ENCODE measurements at regions not wholly inside any gene's neighbourhood (a gene's known extent, or its start where the extent isn't known, plus 50 kb on each side); places are given as distances from the start of the nearest gene placed in this dataset.

GRCh38 chr13:88085036-88085435 is 413.9 kb downstream of the SLITRK5 start:
- DNase-seq (ENCODE audit: low spot score) = no peak

- no peak for DNase-seq (ENCODE audit: low spot score)
These were observed 415.4 kb downstream of the SLITRK5 start for GRCh38 chr13:88086577-88086976.

- no peak for DNase-seq (ENCODE audit: low spot score)
These were observed 426.4 kb downstream of the SLITRK5 start for GRCh38 chr13:88097541-88097940.

- peak; percentile 45 for DNase-seq (ENCODE audit: low spot score)
These were observed 432.7 kb downstream of the SLITRK5 start for GRCh38 chr13:88103824-88104223.

- no peak for DNase-seq (ENCODE audit: low spot score)
These were observed 433.4 kb downstream of the SLITRK5 start for GRCh38 chr13:88104576-88104975.

- DNase-seq (ENCODE audit: low spot score) = no peak
These were observed 436.4 kb downstream of the SLITRK5 start for GRCh38 chr13:88107570-88107969.

- DNase-seq (ENCODE audit: low spot score) = no peak
These were observed 441.4 kb downstream of the SLITRK5 start for GRCh38 chr13:88112526-88112925.

- DNase-seq (ENCODE audit: low spot score) = no peak
These were observed 444.8 kb downstream of the SLITRK5 start for GRCh38 chr13:88115976-88116375.

- DNase-seq (ENCODE audit: low spot score) = no peak
These were observed 447.8 kb downstream of the SLITRK5 start for GRCh38 chr13:88118952-88119351.

GRCh38 chr13:88124142-88124541 is 453.0 kb downstream of the SLITRK5 start:
- no peak for DNase-seq (ENCODE audit: low spot score)

- DNase-seq (ENCODE audit: low spot score) = no peak
These were observed 453.9 kb downstream of the SLITRK5 start for GRCh38 chr13:88125055-88125454.

- no peak for DNase-seq (ENCODE audit: low spot score)
These were observed 465.1 kb downstream of the SLITRK5 start for GRCh38 chr13:88136098-88136790.

- DNase-seq (ENCODE audit: low spot score) = no peak
These were observed 471.5 kb downstream of the SLITRK5 start for GRCh38 chr13:88142653-88143052.

- no peak for DNase-seq (ENCODE audit: low spot score)
These were observed 473.4 kb downstream of the SLITRK5 start for GRCh38 chr13:88144580-88144979.

- no peak for DNase-seq (ENCODE audit: low spot score)
These were observed 482.2 kb downstream of the SLITRK5 start for GRCh38 chr13:88153353-88153752.

GRCh38 chr13:88154001-88154400 is 482.8 kb downstream of the SLITRK5 start:
- DNase-seq (ENCODE audit: low spot score) = no peak

GRCh38 chr13:88162076-88162702 is 491.0 kb downstream of the SLITRK5 start:
- DNase-seq (ENCODE audit: low spot score) = peak; percentile 66

GRCh38 chr13:88176231-88176630 is 505.1 kb downstream of the SLITRK5 start:
- no peak for DNase-seq (ENCODE audit: low spot score)

GRCh38 chr13:88183440-88183839 is 512.3 kb downstream of the SLITRK5 start:
- DNase-seq (ENCODE audit: low spot score) = no peak

- no peak for DNase-seq (ENCODE audit: low spot score)
These were observed 517.8 kb downstream of the SLITRK5 start for GRCh38 chr13:88188986-88189385.

- DNase-seq (ENCODE audit: low spot score) = no peak
These were observed 518.6 kb downstream of the SLITRK5 start for GRCh38 chr13:88189728-88190127.

- no peak for DNase-seq (ENCODE audit: low spot score)
These were observed 524.9 kb downstream of the SLITRK5 start for GRCh38 chr13:88196106-88196505.

- no peak for DNase-seq (ENCODE audit: low spot score)
These were observed 546.2 kb downstream of the SLITRK5 start for GRCh38 chr13:88217372-88217771.

- DNase-seq (ENCODE audit: low spot score) = no peak
These were observed 546.7 kb downstream of the SLITRK5 start for GRCh38 chr13:88217883-88218282.

All from COLO829 (cell line).